ENCODE measurements at regions not wholly inside any gene's neighbourhood (a gene's known extent, or its start where the extent isn't known, plus 50 kb on each side); places are given as distances from the start of the nearest gene placed in this dataset.

GRCh38 chr1:238474263-238474662, 583.5 kb upstream of the ZP4 start:
- Histone ChIP-seq H3K4me3 (no peak overlapping the region), H3K27me3 (no peaks in the 10 kb centered on the region), H3K9me3 (replicated peaks in 1 of 11) (peaks cover 0 to 4% (median 0%) of the 10 kb centered on the region in 11 experiments; a peak in 1 of 22 replicates), H3K27ac (no peak overlapping the region), H4K20me1 (no peaks in the 10 kb centered on the region), H3K4me2 (no peak overlapping the region), H3K4me1 (peaks cover 0 to 22% (median 0%) of the 10 kb centered on the region in 10 experiments; a peak in 5 of 20 replicates), H3K9ac (no peak overlapping the region), H3K36me3 (no peaks in the 10 kb centered on the region)
- no peak for TF ChIP-seq Cebpa-rat (IDR thresholded peaks at IDR 0.05)

- Histone ChIP-seq H3K36me3 (no peaks in the 10 kb centered on the region), H3K4me1 (peaks cover 0 to 25% (median 0%) of the 10 kb centered on the region in 10 experiments; a peak in 5 of 20 replicates), H3K9ac (peak overlapping the region in 2 of 11 experiments; percentile 18 to 24; a peak in 2 of 22 replicates), H3K27ac (peak overlapping the region in 3 of 11 experiments; percentile 1 to 45 (median 40); a peak in 5 of 22 replicates), H3K27me3 (no peaks in the 10 kb centered on the region), H3K4me3 (peak overlapping the region in 2 of 10 experiments; percentile 41 to 42; a peak in 5 of 20 replicates), H4K20me1 (no peaks in the 10 kb centered on the region), H3K4me2 (peak overlapping the region in 4 of 11 experiments; percentile 15 to 68 (median 47); a peak in 7 of 22 replicates), H3K9me3 (replicated peaks in 1 of 11) (no peaks in the 10 kb centered on the region)
- no peak for TF ChIP-seq Cebpa-rat (IDR thresholded peaks at IDR 0.05)
Measured at GRCh38 chr1:238469146-238469631, 578.5 kb upstream of the ZP4 start.

- TF ChIP-seq Cebpa-rat (IDR thresholded peaks at IDR 0.05) = no peak
- Histone ChIP-seq H3K9me3 (replicated peaks in 1 of 11) (no peaks in the 10 kb centered on the region), H3K4me1 (peaks cover 0 to 25% (median 0%) of the 10 kb centered on the region in 10 experiments; a peak in 5 of 20 replicates), H4K20me1 (no peaks in the 10 kb centered on the region), H3K4me3 (no peak overlapping the region), H3K27ac (no peak overlapping the region), H3K9ac (no peak overlapping the region), H3K27me3 (no peaks in the 10 kb centered on the region), H3K36me3 (no peaks in the 10 kb centered on the region), H3K4me2 (peak overlapping the region in 1 of 11 experiments; percentile 56; a peak in 1 of 22 replicates)
Measured at GRCh38 chr1:238468068-238468467, 577.3 kb upstream of the ZP4 start.

GRCh38 chr1:238466459-238466858, 575.7 kb upstream of the ZP4 start:
- H3K36me3 ChIP-seq = no peaks in the 10 kb centered on the region
- no peak overlapping the region for H3K9ac ChIP-seq
- no peaks in the 10 kb centered on the region for H3K9me3 ChIP-seq (replicated peaks in 1 of 11)
- TF ChIP-seq Cebpa-rat (IDR thresholded peaks at IDR 0.05) = no peak
- H3K4me1 ChIP-seq = peaks cover 0 to 25% (median 0%) of the 10 kb centered on the region in 10 experiments; a peak in 5 of 20 replicates
- H3K27me3 ChIP-seq = no peaks in the 10 kb centered on the region
- H4K20me1 ChIP-seq = no peaks in the 10 kb centered on the region
- no peak overlapping the region for H3K27ac ChIP-seq
- H3K4me2 ChIP-seq = no peak overlapping the region
- no peak overlapping the region for H3K4me3 ChIP-seq

- H3K27me3 ChIP-seq = no peaks in the 10 kb centered on the region
- no peaks in the 10 kb centered on the region for H4K20me1 ChIP-seq
- no peak overlapping the region for H3K9ac ChIP-seq
- H3K9me3 ChIP-seq (replicated peaks in 1 of 11) = no peaks in the 10 kb centered on the region
- TF ChIP-seq Cebpa-rat (IDR thresholded peaks at IDR 0.05) = no peak
- H3K36me3 ChIP-seq = no peaks in the 10 kb centered on the region
- H3K4me3 ChIP-seq = no peak overlapping the region
- H3K4me1 ChIP-seq = peaks cover 0 to 22% (median 0%) of the 10 kb centered on the region in 10 experiments; a peak in 5 of 20 replicates
- no peak overlapping the region for H3K4me2 ChIP-seq
- H3K27ac ChIP-seq = no peak overlapping the region
Measured at GRCh38 chr1:238465449-238465848, 574.7 kb upstream of the ZP4 start.

- Histone ChIP-seq H3K9me3 (replicated peaks in 1 of 11) (no peaks in the 10 kb centered on the region), H3K4me2 (no peak overlapping the region), H3K36me3 (no peaks in the 10 kb centered on the region), H3K4me1 (no peaks in the 10 kb centered on the region), H3K4me3 (no peak overlapping the region), H3K27ac (no peak overlapping the region), H4K20me1 (no peaks in the 10 kb centered on the region), H3K9ac (no peak overlapping the region), H3K27me3 (no peaks in the 10 kb centered on the region)
- no peak for TF ChIP-seq Cebpa-rat (IDR thresholded peaks at IDR 0.05)
Measured at GRCh38 chr1:238458899-238459298, 568.2 kb upstream of the ZP4 start.

- H3K27ac ChIP-seq = no peak overlapping the region
- H4K20me1 ChIP-seq = no peaks in the 10 kb centered on the region
- H3K27me3 ChIP-seq = no peaks in the 10 kb centered on the region
- H3K9me3 ChIP-seq (replicated peaks in 1 of 11) = no peaks in the 10 kb centered on the region
- H3K4me1 ChIP-seq = no peaks in the 10 kb centered on the region
- no peak for TF ChIP-seq Cebpa-rat (IDR thresholded peaks at IDR 0.05)
- no peak overlapping the region for H3K9ac ChIP-seq
- no peak overlapping the region for H3K4me3 ChIP-seq
- H3K36me3 ChIP-seq = no peaks in the 10 kb centered on the region
- H3K4me2 ChIP-seq = no peak overlapping the region
Measured at GRCh38 chr1:238457610-238458009, 566.9 kb upstream of the ZP4 start.

- Histone ChIP-seq H3K27me3 (no peaks in the 10 kb centered on the region), H3K36me3 (no peaks in the 10 kb centered on the region), H3K4me1 (no peaks in the 10 kb centered on the region), H3K4me3 (no peak overlapping the region), H4K20me1 (no peaks in the 10 kb centered on the region), H3K9ac (no peak overlapping the region), H3K27ac (no peak overlapping the region), H3K9me3 (replicated peaks in 1 of 11) (no peaks in the 10 kb centered on the region), H3K4me2 (no peak overlapping the region)
- TF ChIP-seq Cebpa-rat (IDR thresholded peaks at IDR 0.05) = peak in 1 of 11 experiments; percentile 56; a peak in 1 of 22 replicates
Measured at GRCh38 chr1:238451781-238452310, 561.1 kb upstream of the ZP4 start.

- Histone ChIP-seq H4K20me1 (no peaks in the 10 kb centered on the region), H3K27me3 (no peaks in the 10 kb centered on the region), H3K4me3 (no peak overlapping the region), H3K36me3 (no peaks in the 10 kb centered on the region), H3K4me1 (no peaks in the 10 kb centered on the region), H3K27ac (no peak overlapping the region), H3K9me3 (replicated peaks in 1 of 11) (no peaks in the 10 kb centered on the region), H3K4me2 (no peak overlapping the region), H3K9ac (no peak overlapping the region)
- no peak for TF ChIP-seq Cebpa-rat (IDR thresholded peaks at IDR 0.05)
Measured at GRCh38 chr1:238450976-238451375, 560.3 kb upstream of the ZP4 start.

- Histone ChIP-seq H4K20me1 (no peaks in the 10 kb centered on the region), H3K27ac (no peak overlapping the region), H3K36me3 (no peaks in the 10 kb centered on the region), H3K4me2 (no peak overlapping the region), H3K9ac (no peak overlapping the region), H3K27me3 (no peaks in the 10 kb centered on the region), H3K4me3 (no peak overlapping the region), H3K4me1 (no peaks in the 10 kb centered on the region), H3K9me3 (replicated peaks in 1 of 11) (no peaks in the 10 kb centered on the region)
- no peak for TF ChIP-seq Cebpa-rat (IDR thresholded peaks at IDR 0.05)
Measured at GRCh38 chr1:238443687-238444086, 553.0 kb upstream of the ZP4 start.
